MM.1S (cell line): ENCODE measurements at regions not wholly inside any gene's neighbourhood (a gene's known extent, or its start where the extent isn't known, plus 50 kb on each side); places are given as distances from the start of the nearest gene placed in this dataset.

Experiments used
- DNase-seq: peaks from one replicate; pipeline ENCODE4 v3.0.0-alpha.2; 2015
- H2AFZ ChIP-seq: fragments of 300-600 bp; sonication (generic); 2 replicates; pipeline ENCODE4 v1.6.0; 2016; ENCODE audit warnings: antibody characterized with exemption, low read length
- H3F3A ChIP-seq: fragments of 300-600 bp; sonication (generic); 2 replicates; pipeline ENCODE4 v1.6.1; 2016; ENCODE audit warnings: mild to moderate bottlenecking, antibody characterized with exemption, low read length, moderate library complexity, mixed read lengths; ENCODE audit not compliant: insufficient read depth
- H3K27ac ChIP-seq: fragments of 300-600 bp; sonication (generic); 2 replicates; pipeline ENCODE4 v1.5.1; 2016; ENCODE audit warnings: mild to moderate bottlenecking, low read length
- H3K27me3 ChIP-seq: fragments of 300-600 bp; sonication (generic); replicated peaks from 2 replicates; pipeline ENCODE4 v1.6.0; 2016; ENCODE audit warnings: low read length; ENCODE audit not compliant: insufficient read depth
- H3K36me3 ChIP-seq: fragments of 300-600 bp; sonication (generic); replicated peaks from 2 replicates; pipeline ENCODE4 v1.6.1; 2016; ENCODE audit warnings: mild to moderate bottlenecking, low read length, mixed read lengths; ENCODE audit not compliant: insufficient read depth
- H3K4me1 ChIP-seq: fragments of 300-600 bp; sonication (generic); 2 replicates; pipeline ENCODE4 v1.6.1; 2016; ENCODE audit warnings: low read length, mixed read lengths
- H3K4me2 ChIP-seq: fragments of 300-600 bp; sonication (generic); 2 replicates; pipeline ENCODE4 v1.6.0; 2016; ENCODE audit warnings: low read depth, low read length
- H3K4me3 ChIP-seq: fragments of 300-600 bp; sonication (generic); 2 replicates; pipeline ENCODE4 v1.5.1; 2016; ENCODE audit warnings: low read length, mixed read lengths
- H3K79me2 ChIP-seq: fragments of 300-600 bp; sonication (generic); 2 replicates; pipeline ENCODE4 v1.6.1; 2016; ENCODE audit warnings: mixed run types, low read length, mixed read lengths
- H3K9ac ChIP-seq: fragments of 300-600 bp; sonication (generic); 2 replicates; pipeline ENCODE4 v1.6.1; 2016; ENCODE audit warnings: low read length, mixed read lengths
- H3K9me2 ChIP-seq: fragments of 300-600 bp; sonication (generic); replicated peaks from 2 replicates; pipeline ENCODE4 v1.6.1; 2016; ENCODE audit warnings: mild to moderate bottlenecking, low read length, mixed read lengths; ENCODE audit not compliant: insufficient read depth
- H3K9me3 ChIP-seq: fragments of 300-600 bp; sonication (generic); replicated peaks from 2 replicates; pipeline ENCODE4 v1.6.1; 2016; ENCODE audit warnings: mild to moderate bottlenecking, low read length, mixed read lengths; ENCODE audit not compliant: insufficient read depth
- H4K20me1 ChIP-seq: fragments of 300-600 bp; sonication (generic); 2 replicates; pipeline ENCODE4 v1.6.1; 2016; ENCODE audit warnings: mild to moderate bottlenecking, low read length, moderate library complexity, mixed read lengths; ENCODE audit not compliant: insufficient read depth
- CTCF ChIP-seq: fragments of 300-600 bp; sonication (generic); IDR thresholded peaks from 2 replicates; pipeline ENCODE4 v1.5.1; 2016; ENCODE audit warnings: antibody characterized with exemption, low read length, mixed read lengths
- EZH2 ChIP-seq: fragments of 300-600 bp; sonication (generic); optimal IDR thresholded peaks from 2 replicates; pipeline ENCODE3; 2017; ENCODE audit warnings: low read depth, mild to moderate bottlenecking, antibody characterized with exemption, low read length, mixed read lengths
- EZH2phosphoT487 ChIP-seq: fragments of 300-600 bp; sonication (generic); IDR thresholded peaks from 2 replicates; pipeline ENCODE4 v1.6.1; 2018; ENCODE audit warnings: antibody characterized with exemption, low read length

- Histone ChIP-seq H3K79me2 (no peaks in the 10 kb centered on the region), H3F3A (no peaks in the 10 kb centered on the region), H3K4me2 (no peak overlapping the region), H3K9ac (no peak overlapping the region), H3K9me3 (no peaks in the 10 kb centered on the region), H4K20me1 (no peaks in the 10 kb centered on the region), H2AFZ (no peak overlapping the region), H3K36me3 (no peaks in the 10 kb centered on the region), H3K27ac (no peak overlapping the region), H3K27me3 (no peaks in the 10 kb centered on the region), H3K4me1 (no peaks in the 10 kb centered on the region), H3K4me3 (no peak overlapping the region), H3K9me2 (no peaks in the 10 kb centered on the region)
- no peak for TF ChIP-seq EZH2
- no peak for TF ChIP-seq EZH2phosphoT487
- no peak for TF ChIP-seq CTCF
- DNase-seq, result no peak
Observed at GRCh38 chr14:106414464-106414863, 888.1 kb downstream of the TMEM121 start.

GRCh38 chr14:106417224-106418049 is 891.1 kb downstream of the TMEM121 start:
- Histone ChIP-seq H3K79me2 (no peaks in the 10 kb centered on the region), H3F3A (no peaks in the 10 kb centered on the region), H3K36me3 (no peaks in the 10 kb centered on the region), H3K4me3 (no peak overlapping the region), H4K20me1 (no peaks in the 10 kb centered on the region), H3K27ac (no peak overlapping the region), H3K4me2 (no peak overlapping the region), H3K4me1 (no peaks in the 10 kb centered on the region), H3K9me2 (no peaks in the 10 kb centered on the region), H3K27me3 (no peaks in the 10 kb centered on the region), H2AFZ (no peak overlapping the region), H3K9me3 (no peaks in the 10 kb centered on the region), H3K9ac (no peak overlapping the region)
- TF ChIP-seq CTCF (peak; percentile 100), EZH2phosphoT487 (no peak)
- DNase-seq, result peak; percentile 90

- no peaks in the 10 kb centered on the region for H3F3A ChIP-seq
- H3K36me3 ChIP-seq, result no peaks in the 10 kb centered on the region
- H3K27me3 ChIP-seq, result no peaks in the 10 kb centered on the region
- H3K9me2 ChIP-seq, result no peaks in the 10 kb centered on the region
- no peak overlapping the region for H3K4me2 ChIP-seq
- no peak overlapping the region for H3K4me3 ChIP-seq
- H2AFZ ChIP-seq, result no peak overlapping the region
- H4K20me1 ChIP-seq, result no peaks in the 10 kb centered on the region
- no peak for TF ChIP-seq EZH2
- TF ChIP-seq CTCF, result no peak
- H3K79me2 ChIP-seq, result no peaks in the 10 kb centered on the region
- H3K9ac ChIP-seq, result no peak overlapping the region
- DNase-seq, result no peak
- no peak overlapping the region for H3K27ac ChIP-seq
- H3K4me1 ChIP-seq, result no peaks in the 10 kb centered on the region
- H3K9me3 ChIP-seq, result no peaks in the 10 kb centered on the region
Observed at GRCh38 chr14:106419376-106419965, 893.1 kb downstream of the TMEM121 start.
